HG03060 (cell line): ENCODE measurements at regions not wholly inside any gene's neighbourhood (a gene's known extent, or its start where the extent isn't known, plus 50 kb on each side); places are given as distances from the start of the nearest gene placed in this dataset.
"Not testable (repeated sequence)": the region's sequence is repeated elsewhere in the genome, so short reads cannot be mapped to it uniquely, and the experiment has no call there.

Experiments
- ATAC-seq: cut with Tn5 transposase; IDR thresholded peaks from one replicate; pipeline ENCODE4 v1.9.1; 2021; ENCODE audit warnings: low read depth, moderate number of reproducible peaks; ENCODE audit not compliant: unreplicated experiment

DNA sequence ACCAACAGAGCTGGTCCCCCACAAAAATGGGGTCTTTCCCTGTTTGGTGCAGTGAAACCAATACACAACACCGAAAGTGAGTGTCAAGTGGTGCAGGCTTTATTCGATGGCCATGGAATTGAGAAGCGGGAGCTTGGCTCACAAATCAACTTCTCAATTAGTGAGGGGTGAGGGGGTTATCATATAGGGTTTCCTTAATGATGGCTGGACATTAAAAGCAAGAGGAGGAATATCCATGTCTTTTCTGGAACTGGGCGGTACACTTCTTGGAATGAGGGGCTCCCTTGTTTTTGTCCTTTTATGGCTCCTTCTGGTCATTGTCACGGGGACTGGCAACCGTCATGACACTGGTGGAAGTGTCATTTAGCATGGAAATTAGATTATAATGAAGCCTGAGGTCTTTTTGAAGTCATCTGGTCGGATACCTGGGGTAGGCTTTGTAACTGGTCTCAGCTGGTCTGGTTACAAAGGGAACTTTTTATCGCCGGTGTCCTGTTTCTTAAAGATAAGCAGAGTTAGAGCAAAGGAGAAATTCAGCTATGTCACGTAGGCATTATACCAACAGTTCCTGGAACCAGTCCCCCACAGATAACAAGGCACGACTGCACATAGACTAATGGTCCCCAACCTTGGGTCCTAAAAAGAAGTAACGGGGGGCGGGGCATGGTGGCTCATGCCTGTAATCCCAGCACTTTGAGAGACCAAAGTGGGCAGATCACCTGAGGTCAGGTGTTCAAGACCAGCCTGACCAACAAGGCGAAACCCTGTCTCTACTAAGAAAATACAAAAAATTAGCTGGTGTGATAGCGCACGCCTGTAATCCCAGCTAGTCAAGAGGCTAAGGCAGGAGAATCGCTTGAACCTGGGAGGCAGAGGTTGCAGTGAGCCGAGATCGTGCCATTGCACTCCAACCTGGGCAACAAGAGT, 93.5 kb upstream of the NDUFV2 start:
- no peak for ATAC-seq

- no peak for ATAC-seq
These were observed 92.6 kb upstream of the NDUFV2 start for GRCh38 chr18:9009703-9010488.

- no peak for ATAC-seq
These were observed 91.1 kb upstream of the NDUFV2 start for GRCh38 chr18:9011431-9011830.

DNA sequence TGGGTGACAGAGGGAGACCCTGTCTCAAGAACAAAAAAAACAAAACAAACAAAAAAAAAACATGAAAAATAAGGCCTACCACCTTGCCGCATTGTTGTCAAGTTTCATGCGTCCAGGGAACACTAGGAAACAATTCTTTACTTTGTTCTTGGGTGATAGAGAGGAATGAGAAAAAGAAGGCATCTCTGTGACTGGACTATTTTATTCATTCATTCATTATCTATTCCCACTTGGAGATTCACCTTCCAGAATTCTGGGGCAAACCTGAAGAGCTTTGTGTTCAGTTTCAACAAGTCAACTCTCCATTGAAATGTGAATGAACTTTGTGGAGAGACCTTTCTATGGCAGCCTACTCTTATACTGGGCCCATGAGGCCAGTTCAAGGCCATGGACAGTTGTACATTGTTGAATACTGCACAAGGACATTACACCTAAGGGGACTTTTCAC, 88.5 kb upstream of the NDUFV2 start:
- no peak for ATAC-seq

GRCh38 chr18:9015689-9016088, 86.8 kb upstream of the NDUFV2 start:
- ATAC-seq, result no peak

- ATAC-seq, result peak; percentile 26
These were observed 85.8 kb upstream of the NDUFV2 start for GRCh38 chr18:9016633-9017166.

- peak; percentile 74 for ATAC-seq
These were observed 85.2 kb upstream of the NDUFV2 start for GRCh38 chr18:9017167-9017904.

- ATAC-seq, result no peak
These were observed 84.6 kb upstream of the NDUFV2 start for GRCh38 chr18:9017905-9018227.

GRCh38 chr18:9019135-9019534, 83.4 kb upstream of the NDUFV2 start:
- ATAC-seq, result no peak

GRCh38 chr18:9020221-9020620, 82.3 kb upstream of the NDUFV2 start:
- ATAC-seq, result no peak

DNA sequence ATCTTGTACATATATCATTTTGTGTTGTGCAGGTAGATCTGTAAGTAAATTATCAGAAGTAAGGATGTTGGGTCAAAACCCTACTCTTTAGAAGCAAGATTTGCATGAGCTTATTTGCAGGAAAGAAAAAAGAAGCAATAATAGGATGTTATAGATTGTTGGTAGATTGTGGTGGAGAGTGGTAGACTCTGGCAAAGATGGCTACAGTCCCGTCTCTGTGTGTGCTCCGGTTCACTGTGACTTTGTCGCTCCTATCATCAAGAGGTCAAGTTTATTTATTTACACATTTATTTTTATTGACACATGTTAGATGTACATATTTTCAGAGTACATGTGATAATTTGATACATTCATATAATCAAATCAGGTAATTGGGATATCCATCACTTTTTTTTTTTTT, 81.0 kb upstream of the NDUFV2 start:
- no peak for ATAC-seq

DNA sequence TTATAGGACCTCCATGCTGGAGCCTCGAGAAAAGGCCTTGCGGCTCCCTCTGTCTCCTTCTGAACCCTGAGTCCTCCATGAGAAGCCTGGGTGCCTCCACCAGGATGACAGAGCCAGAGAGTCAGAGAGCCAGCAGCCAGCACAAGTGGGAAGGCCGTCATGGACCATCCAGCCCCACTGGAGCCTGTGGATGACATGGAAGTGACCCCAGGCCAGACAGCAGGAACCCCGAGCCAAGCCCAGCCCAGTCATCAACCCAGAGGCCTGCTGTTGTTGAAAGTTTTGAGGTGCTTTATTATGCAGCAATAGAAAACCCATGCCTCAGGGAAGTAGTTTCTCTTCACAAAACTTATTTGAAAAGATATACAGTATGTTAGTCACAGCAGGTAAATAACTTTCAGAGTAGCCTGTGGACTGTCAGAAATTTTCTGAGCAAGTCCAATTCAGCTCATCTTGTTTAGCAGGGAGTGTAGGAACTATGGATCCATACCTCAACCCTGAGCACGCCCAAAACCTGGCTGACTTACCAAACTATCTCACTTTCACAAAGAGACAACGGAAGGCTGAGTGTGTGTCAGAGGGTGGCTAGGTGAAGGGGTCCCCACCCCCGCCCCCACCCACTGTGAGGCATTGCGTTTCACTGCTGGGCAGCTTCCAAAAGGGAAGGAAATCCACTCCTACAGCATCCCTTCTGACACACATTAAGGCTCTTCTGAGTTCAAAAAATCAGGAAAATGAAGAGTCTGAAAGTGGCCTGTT, 79.9 kb upstream of the NDUFV2 start:
- no peak for ATAC-seq

- ATAC-seq, result not testable (repeated sequence)
These were observed 78.4 kb upstream of the NDUFV2 start for GRCh38 chr18:9024031-9024646.

- no peak for ATAC-seq
These were observed 77.2 kb upstream of the NDUFV2 start for GRCh38 chr18:9025091-9025838.

DNA sequence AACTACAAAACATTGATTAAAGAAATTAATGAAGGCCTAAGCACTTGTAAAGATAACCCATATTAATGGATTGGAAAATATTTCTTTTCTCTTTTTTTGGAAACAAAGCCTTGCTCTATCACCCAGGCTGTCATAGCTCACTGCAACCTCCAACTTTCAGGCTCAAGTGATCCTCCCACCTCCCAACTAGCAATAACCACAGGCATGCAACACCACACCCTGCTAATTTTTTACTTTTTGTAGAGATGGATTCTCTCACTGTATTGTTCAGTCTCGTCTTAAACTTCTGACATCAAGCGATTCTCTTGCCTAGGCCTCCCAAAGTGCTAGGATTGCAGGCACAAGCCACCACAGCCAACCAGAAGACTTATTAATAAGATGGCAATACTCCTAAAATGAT, 73.4 kb upstream of the NDUFV2 start:
- no peak for ATAC-seq

GRCh38 chr18:9032519-9032918, 70.0 kb upstream of the NDUFV2 start:
- ATAC-seq, result no peak

DNA sequence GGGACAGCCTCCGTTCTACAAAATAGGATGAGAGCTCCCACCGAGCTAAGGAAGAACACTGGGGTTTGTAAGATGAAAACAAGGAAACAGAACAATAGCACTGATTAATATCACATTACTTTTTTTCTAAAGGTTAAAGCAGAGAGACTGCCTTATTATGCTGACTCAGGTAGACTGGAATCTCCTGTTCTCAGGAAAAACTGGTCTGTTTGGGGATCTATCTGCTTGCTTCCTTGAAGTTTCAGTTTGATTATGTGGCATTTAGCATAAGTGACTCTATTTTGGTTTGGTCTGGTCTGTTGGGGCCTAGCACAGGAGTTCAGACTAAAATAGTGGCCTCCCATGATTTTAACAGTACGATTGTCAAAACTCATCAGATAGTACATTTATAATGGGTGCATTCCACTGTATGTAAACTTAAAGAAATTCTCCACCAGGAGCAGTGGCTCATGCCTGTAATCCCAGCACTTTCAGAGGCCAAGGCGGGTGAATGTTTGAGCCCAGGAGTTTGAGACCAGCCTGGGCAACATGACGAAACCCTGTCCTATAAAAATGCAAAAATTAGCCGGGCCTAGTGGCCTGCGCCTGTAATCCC, 64.1 kb upstream of the NDUFV2 start:
- ATAC-seq, result no peak

GRCh38 chr18:9039441-9040071, 62.9 kb upstream of the NDUFV2 start:
- ATAC-seq, result no peak
